ENCODE measurements at regions not wholly inside any gene's neighbourhood (a gene's known extent, or its start where the extent isn't known, plus 50 kb on each side); places are given as distances from the start of the nearest gene placed in this dataset.

GRCh38 chr5:8825139-8825757 is 720.6 kb downstream of the SEMA5A start (continued):
- TF ChIP-seq HOXA3 (CRISPR knock-in tag; IDR thresholded peaks at IDR 0.05): no peak
- TF ChIP-seq AGO1 (IDR thresholded peaks at IDR 0.05; ENCODE audit: low read depth, low read length, poor library complexity, severe bottlenecking): no peak

DNA sequence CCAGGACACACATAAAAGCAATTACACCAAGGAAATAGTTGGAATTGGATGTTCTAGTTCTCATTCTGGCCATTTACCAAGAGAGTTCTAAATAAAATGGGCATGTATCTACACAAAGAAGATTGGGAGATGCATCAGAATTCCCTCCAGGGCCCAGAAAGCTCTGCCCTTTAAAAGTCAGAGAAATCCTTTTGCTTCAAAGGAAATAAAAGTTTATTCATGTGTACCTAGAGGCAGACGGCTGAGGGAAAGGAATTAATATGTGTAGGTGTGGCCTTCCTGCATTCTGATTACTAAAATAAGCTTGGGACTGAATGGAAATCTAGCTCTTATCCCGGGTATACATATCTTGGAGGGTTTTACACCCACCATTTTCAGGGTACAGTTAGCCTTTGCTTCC is 719.4 kb downstream of the SEMA5A start:
- Histone ChIP-seq H3K4me3 (replicated peaks in 1 of 3; ENCODE audit: insufficient read depth in 1 of 3, low read depth in 2 of 3, low read length in 3 of 3) (no peak overlapping the region), H3K9me3 (ENCODE audit: low read length) (peaks cover 94% of the 10 kb centered on the region), H2AFZ (ENCODE audit: low read length) (no peak overlapping the region), H4K20me1 (ENCODE audit: insufficient read depth, low read length) (no peaks in the 10 kb centered on the region), H3K4me1 (ENCODE audit: insufficient read depth, low read length) (no peaks in the 10 kb centered on the region), H3K36me3 (replicated peaks in 1 of 2; ENCODE audit: control insufficient read depth in 1 of 2, insufficient read depth in 2 of 2, low read length in 2 of 2) (no peaks in the 10 kb centered on the region), H3K27ac (ENCODE audit: extremely low read length, insufficient read depth, low read length) (no peak overlapping the region), H3K27me3 (ENCODE audit: control insufficient read depth in 1 of 2, insufficient read depth in 2 of 2, low read length in 2 of 2) (no peaks in the 10 kb centered on the region), H3K4me2 (ENCODE audit: low read depth, low read length) (no peak overlapping the region), H3K9ac (ENCODE audit: insufficient read depth, low read depth, low read length) (no peak overlapping the region), H3K79me2 (ENCODE audit: insufficient read depth, low read length) (no peaks in the 10 kb centered on the region)
- POLR2A ChIA-PET: no interaction called here
- 0% methylated on average over 2 of the region's 2 CpGs for WGBS (ENCODE audit: low lambda C conversion rate)
- intact Hi-C loops (cut with micrococcal nuclease; ENCODE audit: unreplicated experiment): no loop called here
- TF ChIP-seq ZNF275 (CRISPR knock-in tag; IDR thresholded peaks at IDR 0.05; ENCODE audit: borderline replicate concordance): no peak
- no peak for TF ChIP-seq YY1 (IDR thresholded peaks at IDR 0.05; ENCODE audit: insufficient read depth, insufficient replicate concordance, low read depth, low read length)
- no peak for TF ChIP-seq NFATC3 (CRISPR knock-in tag; IDR thresholded peaks at IDR 0.05)
- TF ChIP-seq, protein P1, sequence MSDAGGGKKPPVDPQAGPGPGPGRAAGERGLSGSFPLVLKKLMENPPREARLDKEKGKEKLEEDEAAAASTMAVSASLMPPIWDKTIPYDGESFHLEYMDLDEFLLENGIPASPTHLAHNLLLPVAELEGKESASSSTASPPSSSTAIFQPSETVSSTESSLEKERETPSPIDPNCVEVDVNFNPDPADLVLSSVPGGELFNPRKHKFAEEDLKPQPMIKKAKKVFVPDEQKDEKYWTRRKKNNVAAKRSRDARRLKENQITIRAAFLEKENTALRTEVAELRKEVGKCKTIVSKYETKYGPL (CRISPR knock-in tag; IDR thresholded peaks at IDR 0.05): no peak
- no peak for TF ChIP-seq ZNF569 (CRISPR knock-in tag; IDR thresholded peaks at IDR 0.05; ENCODE audit: borderline replicate concordance)
- no peak for TF ChIP-seq LCORL (IDR thresholded peaks at IDR 0.05)
- TF ChIP-seq LCORL (CRISPR knock-in tag; IDR thresholded peaks at IDR 0.05): no peak
- TF ChIP-seq, protein P2, sequence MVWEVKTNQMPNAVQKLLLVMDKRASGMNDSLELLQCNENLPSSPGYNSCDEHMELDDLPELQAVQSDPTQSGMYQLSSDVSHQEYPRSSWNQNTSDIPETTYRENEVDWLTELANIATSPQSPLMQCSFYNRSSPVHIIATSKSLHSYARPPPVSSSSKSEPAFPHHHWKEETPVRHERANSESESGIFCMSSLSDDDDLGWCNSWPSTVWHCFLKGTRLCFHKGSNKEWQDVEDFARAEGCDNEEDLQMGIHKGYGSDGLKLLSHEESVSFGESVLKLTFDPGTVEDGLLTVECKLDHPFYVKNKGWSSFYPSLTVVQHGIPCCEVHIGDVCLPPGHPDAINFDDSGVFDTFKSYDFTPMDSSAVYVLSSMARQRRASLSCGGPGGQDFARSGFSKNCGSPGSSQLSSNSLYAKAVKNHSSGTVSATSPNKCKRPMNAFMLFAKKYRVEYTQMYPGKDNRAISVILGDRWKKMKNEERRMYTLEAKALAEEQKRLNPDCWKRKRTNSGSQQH (CRISPR knock-in tag; IDR thresholded peaks at IDR 0.05; ENCODE audit: low read depth): no peak
- no peak for TF ChIP-seq ZNF333 (CRISPR knock-in tag; IDR thresholded peaks at IDR 0.05; ENCODE audit: borderline replicate concordance)
- TF ChIP-seq ARNT (IDR thresholded peaks at IDR 0.05): no peak
- TF ChIP-seq SATB2 (CRISPR knock-in tag; IDR thresholded peaks at IDR 0.05): no peak
- no peak for TF ChIP-seq SMAD9 (CRISPR knock-in tag; IDR thresholded peaks at IDR 0.05)
- TF ChIP-seq, protein P3, sequence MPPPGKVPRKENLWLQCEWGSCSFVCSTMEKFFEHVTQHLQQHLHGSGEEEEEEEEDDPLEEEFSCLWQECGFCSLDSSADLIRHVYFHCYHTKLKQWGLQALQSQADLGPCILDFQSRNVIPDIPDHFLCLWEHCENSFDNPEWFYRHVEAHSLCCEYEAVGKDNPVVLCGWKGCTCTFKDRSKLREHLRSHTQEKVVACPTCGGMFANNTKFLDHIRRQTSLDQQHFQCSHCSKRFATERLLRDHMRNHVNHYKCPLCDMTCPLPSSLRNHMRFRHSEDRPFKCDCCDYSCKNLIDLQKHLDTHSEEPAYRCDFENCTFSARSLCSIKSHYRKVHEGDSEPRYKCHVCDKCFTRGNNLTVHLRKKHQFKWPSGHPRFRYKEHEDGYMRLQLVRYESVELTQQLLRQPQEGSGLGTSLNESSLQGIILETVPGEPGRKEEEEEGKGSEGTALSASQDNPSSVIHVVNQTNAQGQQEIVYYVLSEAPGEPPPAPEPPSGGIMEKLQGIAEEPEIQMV (CRISPR knock-in tag; IDR thresholded peaks at IDR 0.05; ENCODE audit: low read depth): no peak
- CTCF ChIA-PET (ENCODE audit: low intra/inter-chr PET ratio, low total read pairs): no interaction called here
- FAIRE-seq: no peak
- DNase-seq (ENCODE audit: low spot score): no peak
- in situ Hi-C loops (cut with HindIII; ENCODE audit: extremely low pct_ligation_motif_present, low pct_unique_long_range_greater_than_20kb): no loop called here
- ATAC-seq: no peak
- BruUV-seq (replicated peaks): no TSS peak
